Smooth muscle cell (in vitro differentiated cells): ENCODE measurements at regions not wholly inside any gene's neighbourhood (a gene's known extent, or its start where the extent isn't known, plus 50 kb on each side); places are given as distances from the start of the nearest gene placed in this dataset.

ENCODE experiments used
- DNase-seq: peaks from one replicate; lab custom pipeline; 2025; ENCODE audit not compliant: unreplicated experiment; lab: John Stamatoyannopoulos, UW
- H2AFZ ChIP-seq: fragments of 200-600 bp; sonication (generic); 2 replicates; pipeline ENCODE4 v1.6.0; 2016; ENCODE audit warnings: antibody characterized with exemption, low read depth, mild to moderate bottlenecking
- H3F3A ChIP-seq: fragments of 200-600 bp; sonication (generic); 2 replicates; pipeline ENCODE4 v1.6.0; 2017; ENCODE audit warnings: antibody characterized with exemption, low read depth
- H3K27ac ChIP-seq: fragments of 200-600 bp; sonication (generic); 2 replicates; pipeline ENCODE4 v1.5.1; 2016; ENCODE audit warnings: low read depth, mild to moderate bottlenecking
- H3K27me3 ChIP-seq: fragments of 200-600 bp; sonication (generic); 2 replicates; pipeline ENCODE4 v1.6.1; 2016; ENCODE audit warnings: low read depth, mild to moderate bottlenecking
- H3K36me3 ChIP-seq: fragments of 200-600 bp; sonication (generic); 2 replicates; pipeline ENCODE4 v1.5.1; 2016; ENCODE audit warnings: low read depth
- H3K4me1 ChIP-seq: fragments of 200-600 bp; sonication (generic); 2 replicates; pipeline ENCODE4 v1.5.1; 2016; ENCODE audit warnings: low read depth
- H3K4me2 ChIP-seq: fragments of 200-600 bp; sonication (generic); 2 replicates; pipeline ENCODE4 v1.6.0; 2016; ENCODE audit warnings: mild to moderate bottlenecking
- H3K4me3 ChIP-seq: fragments of 200-600 bp; sonication (generic); 2 replicates; pipeline ENCODE4 v1.5.1; 2016; ENCODE audit warnings: mild to moderate bottlenecking
- H3K79me2 ChIP-seq: fragments of 200-600 bp; sonication (generic); 2 replicates; pipeline ENCODE4 v1.6.0; 2016; ENCODE audit warnings: low read depth, mild to moderate bottlenecking
- H3K9ac ChIP-seq: fragments of 200-600 bp; sonication (generic); 2 replicates; pipeline ENCODE4 v1.6.0; 2016; ENCODE audit warnings: low read depth
- H3K9me3 ChIP-seq: fragments of 200-600 bp; sonication (generic); replicated peaks from 2 replicates; pipeline ENCODE4 v1.5.1; 2016; ENCODE audit warnings: low read depth
- H4K20me1 ChIP-seq: fragments of 200-600 bp; sonication (generic); 2 replicates; pipeline ENCODE4 v1.6.0; 2016; ENCODE audit warnings: low read depth
- CTCF ChIP-seq: fragments of 200-600 bp; sonication (generic); IDR thresholded peaks from 2 replicates; pipeline ENCODE4 v1.5.1; 2017; ENCODE audit warnings: borderline replicate concordance, mild to moderate bottlenecking, antibody characterized with exemption; ENCODE audit not compliant: insufficient read depth, poor library complexity, severe bottlenecking
- WGBS: methylation state at CpG from one replicate; pipeline ENCODE4 v1.1.7; 2016; ENCODE audit warnings: low lambda C conversion rate; 5-methylcytosine and 5-hydroxymethylcytosine counted together

- Histone ChIP-seq H3K9ac (no peak overlapping the region), H3K79me2 (no peaks in the 10 kb centered on the region), H2AFZ (peak overlapping the region; percentile 32), H3K4me1 (no peaks in the 10 kb centered on the region), H3K27me3 (no peaks in the 10 kb centered on the region), H3K9me3 (no peaks in the 10 kb centered on the region), H3K4me3 (no peak overlapping the region), H4K20me1 (no peaks in the 10 kb centered on the region), H3K4me2 (no peak overlapping the region), H3K36me3 (no peaks in the 10 kb centered on the region), H3K27ac (no peak overlapping the region), H3F3A (peaks cover 4% of the 10 kb centered on the region)
- no peak for DNase-seq
- 98% methylated on average over 2 of the region's 2 CpGs for WGBS
- TF ChIP-seq CTCF: no peak
Measured at GRCh38 chr6:134531188-134531551, 213.3 kb upstream of the SGK1 start.

- Histone ChIP-seq H2AFZ (peak overlapping the region; percentile 5), H3K4me2 (no peak overlapping the region), H3K27ac (no peak overlapping the region), H3K36me3 (no peaks in the 10 kb centered on the region), H3K27me3 (no peaks in the 10 kb centered on the region), H3K9me3 (no peaks in the 10 kb centered on the region), H3K4me1 (no peaks in the 10 kb centered on the region), H3K79me2 (no peaks in the 10 kb centered on the region), H3F3A (peaks cover 4% of the 10 kb centered on the region), H3K9ac (no peak overlapping the region), H4K20me1 (no peaks in the 10 kb centered on the region), H3K4me3 (no peak overlapping the region)
- no peak for DNase-seq
- WGBS: 31% methylated on average over 4 of the region's 4 CpGs
- TF ChIP-seq CTCF: no peak
Measured at GRCh38 chr6:134529921-134530320, 212.0 kb upstream of the SGK1 start.

GRCh38 chr6:134529305-134529704 is 211.4 kb upstream of the SGK1 start:
- H3K79me2 ChIP-seq: no peaks in the 10 kb centered on the region
- TF ChIP-seq CTCF: no peak
- no peak for DNase-seq
- peak overlapping the region; percentile 5 for H2AFZ ChIP-seq
- H3K4me2 ChIP-seq: no peak overlapping the region
- no peaks in the 10 kb centered on the region for H3K27me3 ChIP-seq
- H3K27ac ChIP-seq: no peak overlapping the region
- peaks cover 4% of the 10 kb centered on the region for H3F3A ChIP-seq
- no peaks in the 10 kb centered on the region for H3K9me3 ChIP-seq
- no peak overlapping the region for H3K4me3 ChIP-seq
- no peaks in the 10 kb centered on the region for H3K4me1 ChIP-seq
- H3K9ac ChIP-seq: no peak overlapping the region
- no peaks in the 10 kb centered on the region for H4K20me1 ChIP-seq
- no peaks in the 10 kb centered on the region for H3K36me3 ChIP-seq

- Histone ChIP-seq H3K9me3 (no peaks in the 10 kb centered on the region), H3K36me3 (no peaks in the 10 kb centered on the region), H3K4me1 (no peaks in the 10 kb centered on the region), H2AFZ (peak overlapping the region; percentile 65), H3K27ac (no peak overlapping the region), H3K79me2 (no peaks in the 10 kb centered on the region), H3F3A (peaks cover 4% of the 10 kb centered on the region), H4K20me1 (no peaks in the 10 kb centered on the region), H3K4me2 (no peak overlapping the region), H3K4me3 (no peak overlapping the region), H3K27me3 (no peaks in the 10 kb centered on the region), H3K9ac (no peak overlapping the region)
- 90% methylated on average over 3 of the region's 3 CpGs for WGBS
- no peak for DNase-seq
- no peak for TF ChIP-seq CTCF
Measured at GRCh38 chr6:134527108-134527787, 209.3 kb upstream of the SGK1 start.
